ENCODE measurements at regions not wholly inside any gene's neighbourhood (a gene's known extent, or its start where the extent isn't known, plus 50 kb on each side); places are given as distances from the start of the nearest gene placed in this dataset.
"Not testable (repeated sequence)": the region's sequence is repeated elsewhere in the genome, so short reads cannot be mapped to it uniquely, and the experiment has no call there.

GRCh38 chr12:92375504-92375903, 229.9 kb upstream of the BTG1 start:
- not testable (repeated sequence) for H3K9me3 Mint-ChIP-seq, H3K27me3 Mint-ChIP-seq, H3K4me3 Mint-ChIP-seq, H3K36me3 Mint-ChIP-seq
- Mint-ChIP-seq H3K27ac (peak overlapping the region in 1 of 3 donors; percentile 29), H3K4me1 (peaks cover 10 to 14% (median 10%) of the 10 kb centered on the region in 3 donors)

- Mint-ChIP-seq H3K9me3 (no peaks in the 10 kb centered on the region), H3K27me3 (no peaks in the 10 kb centered on the region), H3K36me3 (no peaks in the 10 kb centered on the region), H3K4me1 (peaks cover 19 to 23% (median 23%) of the 10 kb centered on the region in 3 donors), H3K27ac (peak overlapping the region in 1 of 3 donors; percentile 3), H3K4me3 (peak overlapping the region in 1 of 4 donors; percentile 6)
Measured at GRCh38 chr12:92370828-92371227, 225.2 kb upstream of the BTG1 start.

- Mint-ChIP-seq H3K36me3 (no peaks in the 10 kb centered on the region), H3K27me3 (no peaks in the 10 kb centered on the region), H3K4me3 (no peak overlapping the region), H3K27ac (no peak overlapping the region), H3K9me3 (no peaks in the 10 kb centered on the region), H3K4me1 (peaks cover 27 to 32% (median 31%) of the 10 kb centered on the region in 3 donors)
Measured at GRCh38 chr12:92369636-92370035, 224.0 kb upstream of the BTG1 start.

- Mint-ChIP-seq H3K27ac (no peak overlapping the region), H3K4me1 (peaks cover 29 to 35% (median 32%) of the 10 kb centered on the region in 3 donors), H3K27me3 (no peaks in the 10 kb centered on the region), H3K9me3 (no peaks in the 10 kb centered on the region), H3K4me3 (no peak overlapping the region), H3K36me3 (no peaks in the 10 kb centered on the region)
Measured at GRCh38 chr12:92369056-92369455, 223.4 kb upstream of the BTG1 start.

- Mint-ChIP-seq H3K27me3 (no peaks in the 10 kb centered on the region), H3K9me3 (no peaks in the 10 kb centered on the region), H3K36me3 (no peaks in the 10 kb centered on the region), H3K27ac (peak overlapping the region; percentile 57 to 100 (median 90)), H3K4me3 (peak overlapping the region in 3 of 4 donors; percentile 40 to 69 (median 67)), H3K4me1 (peaks cover 51 to 54% (median 52%) of the 10 kb centered on the region in 3 donors)
Measured at GRCh38 chr12:92365836-92366235, 220.2 kb upstream of the BTG1 start.

DNA sequence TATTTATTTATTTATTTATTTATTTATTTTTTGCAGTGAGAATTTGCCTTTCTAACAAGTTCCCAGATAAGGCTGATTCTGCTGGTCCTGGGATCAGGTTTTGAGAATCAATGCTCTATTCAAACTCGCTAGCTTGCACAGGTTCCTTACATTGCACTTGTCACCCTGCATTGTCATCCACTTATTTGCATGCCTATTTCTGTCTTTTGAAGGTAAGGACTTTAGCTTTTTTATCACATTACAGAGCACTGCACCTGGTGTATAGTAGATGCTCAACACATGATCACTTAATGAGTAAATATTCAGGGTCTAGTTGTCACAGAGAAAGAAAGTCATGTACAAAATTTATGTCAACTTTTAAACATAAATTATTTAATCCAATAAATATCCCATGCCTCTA, 219.7 kb upstream of the BTG1 start:
- peak overlapping the region in 3 of 4 donors; percentile 40 to 69 (median 43) for H3K4me3 Mint-ChIP-seq
- H3K4me1 Mint-ChIP-seq = peaks cover 49 to 55% (median 52%) of the 10 kb centered on the region in 3 donors
- H3K36me3 Mint-ChIP-seq = no peaks in the 10 kb centered on the region
- peak overlapping the region; percentile 57 to 100 (median 90) for H3K27ac Mint-ChIP-seq
- no peaks in the 10 kb centered on the region for H3K27me3 Mint-ChIP-seq
- no peaks in the 10 kb centered on the region for H3K9me3 Mint-ChIP-seq

DNA sequence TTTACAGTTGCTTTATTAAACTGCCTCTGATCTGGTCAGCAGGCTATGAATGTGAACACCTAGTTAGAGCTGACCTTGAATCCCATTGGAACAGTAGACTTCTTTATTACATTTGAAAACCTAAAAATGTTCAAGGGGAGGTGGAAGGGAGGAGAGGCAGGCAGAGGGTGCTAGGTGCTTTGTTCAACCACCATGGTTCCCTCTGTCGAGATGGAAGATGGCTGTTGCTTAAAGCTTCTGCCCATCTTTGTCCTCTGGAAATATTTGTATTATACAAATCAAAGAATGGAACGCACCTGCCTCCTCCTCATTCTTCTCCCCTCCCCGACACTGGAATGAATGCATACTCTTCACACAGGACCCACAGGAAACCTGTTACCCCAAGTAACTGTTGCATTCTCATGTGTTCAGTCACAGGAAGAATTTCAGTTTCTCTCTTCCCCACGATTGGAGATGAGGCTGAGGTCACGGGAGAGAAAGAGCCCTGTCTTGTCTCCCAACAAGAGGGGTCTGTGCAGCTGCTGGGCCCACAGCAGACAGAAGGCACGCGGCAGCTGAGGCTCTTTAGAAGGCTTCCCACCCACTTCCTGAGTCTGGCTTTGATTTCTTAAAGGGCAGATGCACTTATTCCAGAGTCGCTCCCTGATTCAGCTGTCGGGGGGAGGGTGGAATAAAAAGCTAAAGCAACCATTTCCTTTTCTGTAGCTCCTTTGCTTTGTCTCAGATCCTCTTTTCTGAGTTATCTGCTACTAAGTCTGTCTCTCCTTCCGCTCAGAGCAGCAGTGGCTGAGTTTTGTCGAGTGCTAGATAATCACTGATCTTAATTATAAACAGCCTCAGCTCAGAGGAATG, 217.9 kb upstream of the BTG1 start:
- H3K9me3 Mint-ChIP-seq = no peaks in the 10 kb centered on the region

DNA sequence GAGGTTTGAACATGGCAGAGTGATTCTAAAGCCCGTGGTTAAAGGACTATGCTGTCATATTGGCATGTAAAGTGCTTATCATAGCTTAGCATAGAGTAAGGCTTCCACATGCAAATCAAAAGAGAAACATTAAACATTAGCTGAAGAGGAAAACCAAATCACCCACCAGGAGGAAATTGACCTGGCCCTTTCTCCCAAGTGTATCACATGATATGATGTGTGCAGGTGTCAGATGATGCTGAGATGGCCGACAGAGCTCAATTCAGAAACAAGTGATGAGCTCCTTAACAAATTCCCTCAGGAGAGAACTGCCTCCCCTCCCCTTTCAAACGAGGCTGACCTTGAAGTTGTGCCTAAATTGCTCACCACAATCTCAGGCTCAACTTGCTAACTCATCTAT, 217.1 kb upstream of the BTG1 start:
- peak overlapping the region; percentile 76 to 93 (median 86) for H3K4me3 Mint-ChIP-seq
- peak overlapping the region; percentile 87 to 100 (median 98) for H3K27ac Mint-ChIP-seq
- H3K9me3 Mint-ChIP-seq = peaks cover 0 to 2% (median 0%) of the 10 kb centered on the region in 3 donors
- no peaks in the 10 kb centered on the region for H3K36me3 Mint-ChIP-seq
- H3K27me3 Mint-ChIP-seq = no peaks in the 10 kb centered on the region
- H3K4me1 Mint-ChIP-seq = peaks cover 51 to 59% (median 55%) of the 10 kb centered on the region in 3 donors

More for the DNA sequence above, 217.9 kb upstream of the BTG1 start:
- no peaks in the 10 kb centered on the region for H3K36me3 Mint-ChIP-seq
- H3K4me1 Mint-ChIP-seq = peaks cover 51 to 59% (median 53%) of the 10 kb centered on the region in 3 donors
- H3K27me3 Mint-ChIP-seq = no peaks in the 10 kb centered on the region
- H3K27ac Mint-ChIP-seq = peak overlapping the region; percentile 87 to 100 (median 98)
- H3K4me3 Mint-ChIP-seq = peak overlapping the region; percentile 76 to 93 (median 86)

GRCh38 chr12:92362126-92362525, 216.5 kb upstream of the BTG1 start:
- peaks cover 0 to 4% (median 0%) of the 10 kb centered on the region in 3 donors for H3K9me3 Mint-ChIP-seq
- no peaks in the 10 kb centered on the region for H3K27me3 Mint-ChIP-seq
- H3K36me3 Mint-ChIP-seq = no peaks in the 10 kb centered on the region
- peak overlapping the region; percentile 87 to 100 (median 98) for H3K27ac Mint-ChIP-seq
- peaks cover 53 to 60% (median 57%) of the 10 kb centered on the region in 3 donors for H3K4me1 Mint-ChIP-seq
- H3K4me3 Mint-ChIP-seq = peak overlapping the region; percentile 76 to 93 (median 86)

DNA sequence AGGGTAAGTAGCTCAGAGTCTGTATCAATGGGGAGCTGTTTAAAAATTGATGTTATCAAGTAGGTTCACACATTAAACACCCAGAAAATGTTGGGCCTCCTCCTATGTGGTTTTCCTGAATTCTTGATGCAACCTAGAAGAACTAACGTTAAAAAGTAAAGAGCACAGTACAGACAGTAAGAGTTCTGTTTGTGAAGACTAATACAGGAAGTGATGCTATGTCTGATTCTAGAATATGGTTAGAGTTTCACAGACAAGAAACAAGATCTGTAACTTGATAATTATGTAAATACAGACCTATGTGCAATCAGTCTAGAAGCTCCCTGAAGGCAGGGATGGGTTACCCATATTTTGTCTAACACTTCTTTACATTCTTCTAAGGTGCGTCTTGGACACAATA, 214.9 kb upstream of the BTG1 start:
- Mint-ChIP-seq H3K9me3 (peaks cover 0 to 8% (median 0%) of the 10 kb centered on the region in 3 donors), H3K4me1 (peaks cover 55 to 67% (median 61%) of the 10 kb centered on the region in 3 donors), H3K27ac (peak overlapping the region; percentile 46 to 85 (median 61)), H3K27me3 (no peaks in the 10 kb centered on the region), H3K4me3 (peak overlapping the region in 2 of 4 donors; percentile 33 to 50), H3K36me3 (no peaks in the 10 kb centered on the region)

DNA sequence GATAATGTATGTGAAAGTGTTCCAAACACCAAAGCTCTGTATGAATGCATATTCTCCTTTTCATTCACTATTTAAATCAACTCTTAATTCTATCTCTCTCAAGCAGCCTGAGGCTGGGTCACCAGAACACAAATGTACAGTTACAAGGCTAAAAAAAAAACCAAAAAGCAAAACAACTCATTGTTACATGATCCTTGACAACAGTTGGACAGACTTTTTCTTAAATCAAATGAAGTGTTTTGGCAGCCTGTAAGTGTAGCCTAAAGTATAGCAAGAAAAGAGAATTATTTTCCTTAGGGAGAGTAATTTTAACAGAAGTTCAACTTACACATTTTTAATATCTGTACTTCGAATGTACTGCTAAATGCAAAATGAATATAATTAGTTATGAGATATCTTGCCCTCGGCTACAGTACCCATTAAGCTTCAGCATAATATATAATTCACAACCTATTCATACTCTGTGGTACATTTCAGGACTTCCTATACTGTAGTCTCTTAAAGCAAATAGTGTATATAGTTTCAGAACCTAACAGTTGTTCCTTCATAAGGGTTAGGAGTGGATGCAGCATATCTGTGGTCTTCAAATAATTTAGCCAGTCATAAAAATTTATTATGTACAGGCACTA, 214.0 kb upstream of the BTG1 start:
- H3K27ac Mint-ChIP-seq = no peak overlapping the region
- H3K9me3 Mint-ChIP-seq = peaks cover 0 to 8% (median 0%) of the 10 kb centered on the region in 3 donors
- H3K27me3 Mint-ChIP-seq = no peaks in the 10 kb centered on the region
- H3K36me3 Mint-ChIP-seq = no peaks in the 10 kb centered on the region
- peaks cover 51 to 61% (median 56%) of the 10 kb centered on the region in 3 donors for H3K4me1 Mint-ChIP-seq
- peak overlapping the region in 1 of 4 donors; percentile 61 for H3K4me3 Mint-ChIP-seq

DNA sequence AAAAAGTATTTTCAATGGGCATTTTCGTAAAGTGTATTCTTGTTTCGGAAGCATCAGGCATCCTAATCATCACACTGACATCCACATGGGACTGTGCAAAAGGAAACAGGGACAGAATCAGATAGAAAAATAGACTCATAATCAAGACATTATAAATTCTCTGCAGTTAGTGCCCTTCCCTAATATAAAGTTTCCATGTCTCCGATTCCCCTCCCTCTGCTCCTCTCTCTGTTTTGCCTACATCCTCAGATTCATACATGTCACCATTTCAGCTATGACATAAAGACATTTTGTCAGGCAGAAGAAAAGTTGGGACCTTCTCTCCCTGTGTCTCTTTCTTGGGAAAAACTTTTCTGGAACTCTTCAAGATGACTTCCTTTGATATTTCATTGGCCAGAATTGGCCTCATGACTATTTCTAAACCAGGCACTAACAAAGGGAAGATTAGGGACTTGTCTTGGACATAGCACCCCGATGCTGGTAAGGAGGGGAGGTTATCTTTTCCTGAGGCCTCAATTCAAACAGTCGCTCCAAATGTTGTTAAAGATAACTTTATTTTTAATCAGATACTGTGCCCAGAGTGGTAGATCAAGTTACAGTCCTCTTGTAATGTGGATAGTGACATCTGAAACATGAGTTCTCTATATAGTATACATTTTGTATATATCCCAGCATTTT, 212.1 kb upstream of the BTG1 start:
- H3K27ac Mint-ChIP-seq = no peak overlapping the region
- H3K36me3 Mint-ChIP-seq = no peaks in the 10 kb centered on the region
- no peak overlapping the region for H3K4me3 Mint-ChIP-seq
- H3K4me1 Mint-ChIP-seq = peaks cover 34 to 48% (median 41%) of the 10 kb centered on the region in 3 donors
- H3K9me3 Mint-ChIP-seq = peaks cover 0 to 8% (median 0%) of the 10 kb centered on the region in 3 donors
- no peaks in the 10 kb centered on the region for H3K27me3 Mint-ChIP-seq

DNA sequence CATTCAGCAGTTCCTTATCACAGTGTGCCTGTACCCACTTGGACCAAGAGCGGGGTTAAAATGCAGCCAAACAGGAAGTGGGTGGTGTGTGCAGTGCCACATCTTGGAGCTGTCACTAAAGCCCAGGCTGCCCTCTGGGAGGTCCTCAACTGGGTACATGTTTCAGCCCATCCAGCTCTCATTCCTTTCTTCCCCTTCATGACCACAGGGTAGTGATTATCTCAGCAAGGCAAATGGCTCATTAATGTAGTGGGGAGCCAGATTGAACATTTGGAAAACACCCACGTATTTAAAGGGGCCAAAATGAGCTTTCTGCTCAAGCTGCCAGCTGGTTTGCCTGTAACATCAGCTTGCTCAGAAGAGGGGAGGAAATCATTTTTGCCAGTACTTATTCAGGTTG, 210.8 kb upstream of the BTG1 start:
- Mint-ChIP-seq H3K27me3 (no peaks in the 10 kb centered on the region), H3K4me3 (peak overlapping the region in 2 of 4 donors; percentile 39 to 46), H3K27ac (peak overlapping the region in 1 of 3 donors; percentile 43), H3K4me1 (peaks cover 22 to 38% (median 30%) of the 10 kb centered on the region in 3 donors), H3K9me3 (peaks cover 0 to 10% (median 0%) of the 10 kb centered on the region in 3 donors), H3K36me3 (no peaks in the 10 kb centered on the region)

- no peak overlapping the region for H3K4me3 Mint-ChIP-seq
- H3K9me3 Mint-ChIP-seq = peaks cover 0 to 4% (median 0%) of the 10 kb centered on the region in 3 donors
- H3K4me1 Mint-ChIP-seq = peaks cover 2 to 6% (median 2%) of the 10 kb centered on the region in 3 donors
- H3K27me3 Mint-ChIP-seq = no peaks in the 10 kb centered on the region
- H3K36me3 Mint-ChIP-seq = no peaks in the 10 kb centered on the region
- H3K27ac Mint-ChIP-seq = no peak overlapping the region
Measured at GRCh38 chr12:92349635-92350034, 204.0 kb upstream of the BTG1 start.

Data from IgD-negative memory B cell (primary cell).